Testis (tissue), 2 donors: ENCODE measurements at regions not wholly inside any gene's neighbourhood (a gene's known extent, or its start where the extent isn't known, plus 50 kb on each side); places are given as distances from the start of the nearest gene placed in this dataset.

Experiments used
- DNase-seq: peaks from one replicate; pipeline ENCODE4 v3.0.0-alpha.2; 2019
- H3K27ac ChIP-seq, 2 donors: fragments of 200-600 bp; sonication (generic); one replicate each; pipeline ENCODE4 v1.5.1; 2019
- H3K27me3 ChIP-seq: fragments of 200-600 bp; sonication (generic); one replicate; pipeline ENCODE4 v1.5.1; 2019
- H3K36me3 ChIP-seq: fragments of 200-600 bp; sonication (generic); one replicate; pipeline ENCODE4 v1.5.1; 2017; ENCODE audit warnings: low read depth; ENCODE audit errors: missing control alignments
- H3K4me1 ChIP-seq: fragments of 200-600 bp; sonication (generic); one replicate; pipeline ENCODE4 v1.5.1; 2019
- H3K4me3 ChIP-seq, 2 donors: fragments of 200-600 bp; sonication (generic); one replicate each; pipeline ENCODE4 v1.5.1; 2017 to 2019
- H3K9me3 ChIP-seq: fragments of 200-600 bp; sonication (generic); one replicate; pipeline ENCODE4 v1.5.1; 2017
- CTCF ChIP-seq, 3 experiments: fragments of 450-650 bp in 2 of 3; fragments of 200-600 bp in 1 of 3; sonication (generic) in 1 of 3; IDR thresholded peaks; one replicate each; pipeline ENCODE4 v1.5.1; 2016 to 2019; ENCODE audit warnings: antibody characterized with exemption in 3 of 3, mild to moderate bottlenecking in 2 of 3, moderate library complexity in 1 of 3
- POLR2A ChIP-seq: fragments of 450-650 bp; IDR thresholded peaks from one replicate; pipeline ENCODE4 v1.6.1; 2017; ENCODE audit warnings: antibody characterized with exemption, mild to moderate bottlenecking, moderate library complexity
- WGBS, 2 donors: methylation state at CpG; one replicate each; pipeline ENCODE4 v1.1.5; 2018; 5-methylcytosine and 5-hydroxymethylcytosine counted together
- intact Hi-C: fragments of 100-400 bp; cut with DNase I; formaldehyde crosslinking; loops from one replicate; pipeline ENCODE4 v1.15.1; 2023; ENCODE audit warnings: low total_unique reads

GRCh38 chr15:39078026-39078425 lies 502.9 kb upstream of the THBS1 start:
- no peak for DNase-seq
- Histone ChIP-seq H3K27ac (no peak overlapping the region), H3K4me1 (no peaks in the 10 kb centered on the region), H3K36me3 (no peaks in the 10 kb centered on the region), H3K27me3 (no peaks in the 10 kb centered on the region), H3K9me3 (no peaks in the 10 kb centered on the region), H3K4me3 (no peak overlapping the region)
- intact Hi-C loops = no loop called here
- TF ChIP-seq CTCF (IDR thresholded peaks at IDR 0.05) = no peak
- TF ChIP-seq POLR2A = no peak
- WGBS, 2 donors = 62 to 91% methylated on average over 3 of the region's 3 CpGs

- DNase-seq = no peak
- WGBS, 2 donors = 73 to 91% methylated on average over 3 to 6 of the region's 6 CpGs
- Histone ChIP-seq H3K4me3 (no peak overlapping the region), H3K27me3 (no peaks in the 10 kb centered on the region), H3K9me3 (no peaks in the 10 kb centered on the region), H3K27ac (no peak overlapping the region), H3K4me1 (no peaks in the 10 kb centered on the region), H3K36me3 (no peaks in the 10 kb centered on the region)
- TF ChIP-seq POLR2A = no peak
- no peak for TF ChIP-seq CTCF (IDR thresholded peaks at IDR 0.05)
- intact Hi-C loops = no loop called here
Measured at GRCh38 chr15:39079296-39079847, 501.5 kb upstream of the THBS1 start.

DNA sequence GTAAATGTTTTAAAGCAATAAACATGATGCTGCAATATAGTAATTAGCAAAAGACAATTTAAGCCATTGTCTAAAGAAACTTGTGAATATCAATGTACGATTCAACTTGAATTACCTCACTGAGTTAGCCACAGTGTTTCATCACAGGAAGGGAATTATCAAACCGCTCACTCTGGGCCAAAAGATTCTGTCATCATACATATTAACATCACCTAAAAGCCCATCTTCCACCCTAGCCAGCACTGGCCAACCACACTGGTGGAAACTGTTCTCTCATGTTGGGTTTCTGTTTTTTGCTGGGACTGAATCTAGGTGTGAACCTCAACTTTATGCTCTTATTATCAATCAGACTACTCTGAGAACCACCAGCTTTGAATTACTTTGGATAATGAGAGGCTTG lies 497.7 kb upstream of the THBS1 start:
- 87 to 88% methylated on average over 2 of the region's 2 CpGs for WGBS, 2 donors
- Histone ChIP-seq H3K27me3 (no peaks in the 10 kb centered on the region), H3K4me1 (no peaks in the 10 kb centered on the region), H3K27ac (no peak overlapping the region), H3K4me3 (no peak overlapping the region), H3K9me3 (no peaks in the 10 kb centered on the region), H3K36me3 (no peaks in the 10 kb centered on the region)
- no peak for DNase-seq
- intact Hi-C loops = no loop called here
- TF ChIP-seq POLR2A = no peak
- no peak for TF ChIP-seq CTCF (IDR thresholded peaks at IDR 0.05)

- 67 to 71% methylated on average over 12 of the region's 12 CpGs for WGBS, 2 donors
- peak; percentile 37 for DNase-seq
- no peaks in the 10 kb centered on the region for H3K4me1 ChIP-seq
- H3K9me3 ChIP-seq = no peaks in the 10 kb centered on the region
- intact Hi-C loops = no loop called here
- H3K27ac ChIP-seq = no peak overlapping the region
- TF ChIP-seq POLR2A (no peak), CTCF (IDR thresholded peaks at IDR 0.05) (no peak)
- H3K4me3 ChIP-seq = no peak overlapping the region
- H3K36me3 ChIP-seq = no peaks in the 10 kb centered on the region
- H3K27me3 ChIP-seq = no peaks in the 10 kb centered on the region
Measured at GRCh38 chr15:39084674-39085530, 496.0 kb upstream of the THBS1 start.
